Uterus (tissue), 2 donors: ENCODE measurements at regions not wholly inside any gene's neighbourhood (a gene's known extent, or its start where the extent isn't known, plus 50 kb on each side); places are given as distances from the start of the nearest gene placed in this dataset.

Source experiments
- POLR2A ChIP-seq, 2 donors: fragments of 450-650 bp; IDR thresholded peaks; one replicate each; pipeline ENCODE4 v1.6.1; 2016; ENCODE audit warnings: antibody characterized with exemption in 2 of 2, mild to moderate bottlenecking in 1 of 2, moderate library complexity in 1 of 2
- TF ChIP-seq, protein P1 (sequence below), 4 experiments: fragments of 200-600 bp in 2 of 4; fragments of 450-650 bp in 2 of 4; sonication (generic) in 2 of 4; IDR thresholded peaks; one replicate each; pipeline ENCODE4 v1.5.1; 2016 to 2019; ENCODE audit warnings: antibody characterized with exemption in 4 of 4, mild to moderate bottlenecking in 2 of 4, moderate library complexity in 1 of 4

DNA sequence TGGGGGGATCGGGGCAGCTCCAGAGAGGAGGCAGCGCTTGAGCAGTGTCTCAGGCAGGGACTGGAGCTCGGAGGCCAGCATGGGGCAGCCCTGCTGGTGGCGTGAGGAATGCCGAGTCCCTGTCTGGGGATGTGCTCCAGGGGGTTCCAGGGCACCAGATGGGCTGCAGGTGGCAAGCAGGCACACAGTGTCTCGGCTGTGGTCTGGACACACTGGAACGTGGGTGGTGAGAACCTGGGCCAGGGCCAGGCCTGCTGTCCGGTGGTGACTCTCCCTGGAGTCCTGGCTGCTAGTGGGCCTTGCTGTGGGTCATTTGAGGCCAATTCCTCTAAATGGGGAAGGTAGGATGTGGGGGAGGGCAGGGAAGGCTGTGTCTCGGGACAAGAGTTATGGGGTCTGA lies 199.4 kb upstream of the RTL1 start:
- TF ChIP-seq, protein P1, sequence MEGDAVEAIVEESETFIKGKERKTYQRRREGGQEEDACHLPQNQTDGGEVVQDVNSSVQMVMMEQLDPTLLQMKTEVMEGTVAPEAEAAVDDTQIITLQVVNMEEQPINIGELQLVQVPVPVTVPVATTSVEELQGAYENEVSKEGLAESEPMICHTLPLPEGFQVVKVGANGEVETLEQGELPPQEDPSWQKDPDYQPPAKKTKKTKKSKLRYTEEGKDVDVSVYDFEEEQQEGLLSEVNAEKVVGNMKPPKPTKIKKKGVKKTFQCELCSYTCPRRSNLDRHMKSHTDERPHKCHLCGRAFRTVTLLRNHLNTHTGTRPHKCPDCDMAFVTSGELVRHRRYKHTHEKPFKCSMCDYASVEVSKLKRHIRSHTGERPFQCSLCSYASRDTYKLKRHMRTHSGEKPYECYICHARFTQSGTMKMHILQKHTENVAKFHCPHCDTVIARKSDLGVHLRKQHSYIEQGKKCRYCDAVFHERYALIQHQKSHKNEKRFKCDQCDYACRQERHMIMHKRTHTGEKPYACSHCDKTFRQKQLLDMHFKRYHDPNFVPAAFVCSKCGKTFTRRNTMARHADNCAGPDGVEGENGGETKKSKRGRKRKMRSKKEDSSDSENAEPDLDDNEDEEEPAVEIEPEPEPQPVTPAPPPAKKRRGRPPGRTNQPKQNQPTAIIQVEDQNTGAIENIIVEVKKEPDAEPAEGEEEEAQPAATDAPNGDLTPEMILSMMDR (IDR thresholded peaks at IDR 0.05), result no peak
- TF ChIP-seq POLR2A (IDR thresholded peaks at IDR 0.05), result no peak
